ENCODE measurements at regions not wholly inside any gene's neighbourhood (a gene's known extent, or its start where the extent isn't known, plus 50 kb on each side); places are given as distances from the start of the nearest gene placed in this dataset.

DNA sequence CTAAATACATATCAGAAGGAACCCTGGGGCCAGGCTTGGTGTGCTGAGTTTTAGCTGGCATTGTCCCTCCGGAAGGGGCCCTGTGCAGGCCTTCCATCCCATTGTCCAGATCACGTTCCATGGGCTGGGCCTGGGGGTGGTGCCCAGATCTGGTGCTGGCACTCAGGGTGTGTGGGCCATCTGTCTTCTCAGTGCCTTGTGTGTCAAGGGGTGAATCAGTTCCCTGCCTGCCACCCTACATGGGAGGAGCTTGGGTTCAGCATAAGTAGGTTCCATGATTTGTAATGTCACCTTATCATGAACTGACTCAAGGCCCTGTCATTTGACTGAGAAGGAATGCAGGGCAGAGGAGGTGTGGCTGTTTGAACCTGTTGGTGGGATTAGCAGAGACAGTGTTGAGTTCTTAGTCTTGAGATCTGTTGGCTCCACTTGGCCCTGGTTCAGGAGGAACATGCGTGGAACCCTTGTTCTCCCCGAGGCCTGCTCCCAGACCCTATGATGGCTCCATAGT is 176.8 kb downstream of the MACROH2A1 start:
- H3K36me3 ChIP-seq (replicated peaks in 1 of 2; ENCODE audit: control insufficient read depth in 1 of 2, insufficient read depth in 2 of 2, low read length in 1 of 2): no peaks in the 10 kb centered on the region
- H4K20me1 ChIP-seq (ENCODE audit: insufficient read depth): no peaks in the 10 kb centered on the region
- H3K9ac ChIP-seq: no peak overlapping the region
- no peaks in the 10 kb centered on the region for H3K9me2 ChIP-seq
- WGBS (ENCODE audit: low lambda C conversion rate): 100% methylated on average over 2 of the region's 4 CpGs
- DNase-seq: no peak
- POLR2A ChIA-PET: no interaction called here
- H3K4me1 ChIP-seq (ENCODE audit: control insufficient read depth in 1 of 2, insufficient read depth in 2 of 2, low read depth in 1 of 2, low read length in 1 of 2): peaks cover 0 to 6% of the 10 kb centered on the region in 2 experiments; a peak in 1 of 4 replicates
- no peak overlapping the region for H3K4me3 ChIP-seq (ENCODE audit: low read depth in 2 of 2, low read length in 1 of 2)
- H3K9me3 ChIP-seq: no peaks in the 10 kb centered on the region
- no peaks in the 10 kb centered on the region for H3K79me2 ChIP-seq (ENCODE audit: insufficient read depth)
- CTCF ChIA-PET: interaction anchor here (0.6 to 1.5 kb wide), 5 partner anchors 11 to 21 kb away, joined by 3 to 4 read pairs (median 3); no protein-coding TSS in a partner anchor
- no peaks in the 10 kb centered on the region for H3F3A ChIP-seq (replicated peaks; ENCODE audit: insufficient read depth)
- H3K27ac ChIP-seq (ENCODE audit: low read depth in 2 of 2, low read length in 1 of 2): no peak overlapping the region
- H3K4me2 ChIP-seq: no peak overlapping the region
- no peaks in the 10 kb centered on the region for H3K27me3 ChIP-seq (ENCODE audit: insufficient read depth)
- H2AFZ ChIP-seq (ENCODE audit: low read depth): no peak overlapping the region
- TF ChIP-seq NRF1 (IDR thresholded peaks at IDR 0.05; ENCODE audit: low read depth, low read length) (no peak), RAD21 (IDR thresholded peaks at IDR 0.05; ENCODE audit: low read length) (no peak), EP300 (IDR thresholded peaks at IDR 0.05; ENCODE audit: borderline replicate concordance in 1 of 2, low read depth in 1 of 2, low read length in 1 of 2) (no peak), MXI1 (IDR thresholded peaks at IDR 0.05; ENCODE audit: low read depth, low read length) (no peak), JUND (IDR thresholded peaks at IDR 0.05) (no peak), CHD2 (IDR thresholded peaks at IDR 0.05; ENCODE audit: low read length, partially characterized antibody) (no peak)
- TF ChIP-seq, protein P1, sequence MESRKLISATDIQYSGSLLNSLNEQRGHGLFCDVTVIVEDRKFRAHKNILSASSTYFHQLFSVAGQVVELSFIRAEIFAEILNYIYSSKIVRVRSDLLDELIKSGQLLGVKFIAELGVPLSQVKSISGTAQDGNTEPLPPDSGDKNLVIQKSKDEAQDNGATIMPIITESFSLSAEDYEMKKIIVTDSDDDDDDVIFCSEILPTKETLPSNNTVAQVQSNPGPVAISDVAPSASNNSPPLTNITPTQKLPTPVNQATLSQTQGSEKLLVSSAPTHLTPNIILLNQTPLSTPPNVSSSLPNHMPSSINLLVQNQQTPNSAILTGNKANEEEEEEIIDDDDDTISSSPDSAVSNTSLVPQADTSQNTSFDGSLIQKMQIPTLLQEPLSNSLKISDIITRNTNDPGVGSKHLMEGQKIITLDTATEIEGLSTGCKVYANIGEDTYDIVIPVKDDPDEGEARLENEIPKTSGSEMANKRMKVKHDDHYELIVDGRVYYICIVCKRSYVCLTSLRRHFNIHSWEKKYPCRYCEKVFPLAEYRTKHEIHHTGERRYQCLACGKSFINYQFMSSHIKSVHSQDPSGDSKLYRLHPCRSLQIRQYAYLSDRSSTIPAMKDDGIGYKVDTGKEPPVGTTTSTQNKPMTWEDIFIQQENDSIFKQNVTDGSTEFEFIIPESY (IDR thresholded peaks at IDR 0.05; ENCODE audit: borderline replicate concordance, low read depth): no peak
- TF ChIP-seq, protein P2, sequence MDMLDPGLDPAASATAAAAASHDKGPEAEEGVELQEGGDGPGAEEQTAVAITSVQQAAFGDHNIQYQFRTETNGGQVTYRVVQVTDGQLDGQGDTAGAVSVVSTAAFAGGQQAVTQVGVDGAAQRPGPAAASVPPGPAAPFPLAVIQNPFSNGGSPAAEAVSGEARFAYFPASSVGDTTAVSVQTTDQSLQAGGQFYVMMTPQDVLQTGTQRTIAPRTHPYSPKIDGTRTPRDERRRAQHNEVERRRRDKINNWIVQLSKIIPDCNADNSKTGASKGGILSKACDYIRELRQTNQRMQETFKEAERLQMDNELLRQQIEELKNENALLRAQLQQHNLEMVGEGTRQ (IDR thresholded peaks at IDR 0.05; ENCODE audit: borderline replicate concordance, low read depth, low read length): no peak
- TF ChIP-seq, protein P3, sequence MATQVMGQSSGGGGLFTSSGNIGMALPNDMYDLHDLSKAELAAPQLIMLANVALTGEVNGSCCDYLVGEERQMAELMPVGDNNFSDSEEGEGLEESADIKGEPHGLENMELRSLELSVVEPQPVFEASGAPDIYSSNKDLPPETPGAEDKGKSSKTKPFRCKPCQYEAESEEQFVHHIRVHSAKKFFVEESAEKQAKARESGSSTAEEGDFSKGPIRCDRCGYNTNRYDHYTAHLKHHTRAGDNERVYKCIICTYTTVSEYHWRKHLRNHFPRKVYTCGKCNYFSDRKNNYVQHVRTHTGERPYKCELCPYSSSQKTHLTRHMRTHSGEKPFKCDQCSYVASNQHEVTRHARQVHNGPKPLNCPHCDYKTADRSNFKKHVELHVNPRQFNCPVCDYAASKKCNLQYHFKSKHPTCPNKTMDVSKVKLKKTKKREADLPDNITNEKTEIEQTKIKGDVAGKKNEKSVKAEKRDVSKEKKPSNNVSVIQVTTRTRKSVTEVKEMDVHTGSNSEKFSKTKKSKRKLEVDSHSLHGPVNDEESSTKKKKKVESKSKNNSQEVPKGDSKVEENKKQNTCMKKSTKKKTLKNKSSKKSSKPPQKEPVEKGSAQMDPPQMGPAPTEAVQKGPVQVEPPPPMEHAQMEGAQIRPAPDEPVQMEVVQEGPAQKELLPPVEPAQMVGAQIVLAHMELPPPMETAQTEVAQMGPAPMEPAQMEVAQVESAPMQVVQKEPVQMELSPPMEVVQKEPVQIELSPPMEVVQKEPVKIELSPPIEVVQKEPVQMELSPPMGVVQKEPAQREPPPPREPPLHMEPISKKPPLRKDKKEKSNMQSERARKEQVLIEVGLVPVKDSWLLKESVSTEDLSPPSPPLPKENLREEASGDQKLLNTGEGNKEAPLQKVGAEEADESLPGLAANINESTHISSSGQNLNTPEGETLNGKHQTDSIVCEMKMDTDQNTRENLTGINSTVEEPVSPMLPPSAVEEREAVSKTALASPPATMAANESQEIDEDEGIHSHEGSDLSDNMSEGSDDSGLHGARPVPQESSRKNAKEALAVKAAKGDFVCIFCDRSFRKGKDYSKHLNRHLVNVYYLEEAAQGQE (IDR thresholded peaks at IDR 0.05; ENCODE audit: low read depth, low read length): no peak
- TF ChIP-seq, protein P4, sequence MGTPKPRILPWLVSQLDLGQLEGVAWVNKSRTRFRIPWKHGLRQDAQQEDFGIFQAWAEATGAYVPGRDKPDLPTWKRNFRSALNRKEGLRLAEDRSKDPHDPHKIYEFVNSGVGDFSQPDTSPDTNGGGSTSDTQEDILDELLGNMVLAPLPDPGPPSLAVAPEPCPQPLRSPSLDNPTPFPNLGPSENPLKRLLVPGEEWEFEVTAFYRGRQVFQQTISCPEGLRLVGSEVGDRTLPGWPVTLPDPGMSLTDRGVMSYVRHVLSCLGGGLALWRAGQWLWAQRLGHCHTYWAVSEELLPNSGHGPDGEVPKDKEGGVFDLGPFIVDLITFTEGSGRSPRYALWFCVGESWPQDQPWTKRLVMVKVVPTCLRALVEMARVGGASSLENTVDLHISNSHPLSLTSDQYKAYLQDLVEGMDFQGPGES (IDR thresholded peaks at IDR 0.05; ENCODE audit: low read depth, low read length): no peak
